HEK293 (cell line): ENCODE measurements at regions not wholly inside any gene's neighbourhood (a gene's known extent, or its start where the extent isn't known, plus 50 kb on each side); places are given as distances from the start of the nearest gene placed in this dataset.

Source experiments
- CTCF ChIA-PET: fragments of 350-600 bp; formaldehyde crosslinking; extraction: SDS; loops from one replicate; lab custom pipeline; 2021; ENCODE audit warnings: antibody characterized with exemption; lab: Yijun Ruan, JAX
- POLR2A ChIA-PET: fragments of 300-600 bp; formaldehyde crosslinking; extraction: SDS; loops from one replicate; lab custom pipeline; 2020; ENCODE audit warnings: antibody characterized with exemption, inconsistent platforms; lab: Yijun Ruan, JAX
- H3K27ac ChIP-seq: fragments of 200-500 bp; sonication (Bioruptor generic); 2 replicates; pipeline ENCODE4 v1.5.1; 2014; ENCODE audit warnings: low read depth, low read length, control low read depth, inconsistent platforms; ENCODE audit errors: extremely low read depth
- H3K36me3 ChIP-seq, 2 experiments: fragments of 200-500 bp in 1 of 2; sonication (Bioruptor generic) in 1 of 2; 1 replicate in 1 of 2; 2 replicates in 1 of 2; pipeline ENCODE4 v1.5.1; 2014 to 2017; ENCODE audit warnings: inconsistent platforms in 2 of 2, low read length in 2 of 2; ENCODE audit not compliant: control insufficient read depth in 2 of 2, insufficient read depth in 1 of 2
- H3K4me1 ChIP-seq: fragments of 200-500 bp; sonication (Bioruptor generic); 2 replicates; pipeline ENCODE4 v1.5.1; 2014; ENCODE audit warnings: mild to moderate bottlenecking, low read length, inconsistent platforms; ENCODE audit not compliant: control insufficient read depth, insufficient read depth
- H3K4me3 ChIP-seq: 2 replicates; pipeline ENCODE4 v1.5.1; 2011; ENCODE audit warnings: low read depth, mild to moderate bottlenecking, control low read depth, low read length, moderate library complexity
- H3K9me3 ChIP-seq: fragments of 200-500 bp; sonication (Bioruptor generic); 2 replicates; pipeline ENCODE4 v1.5.1; 2014; ENCODE audit warnings: low read depth, low read length, inconsistent platforms; ENCODE audit not compliant: control insufficient read depth, insufficient read depth
- BCL11B ChIP-seq: fragments of 450-650 bp; formaldehyde crosslinking; IDR thresholded peaks from 2 replicates; pipeline ENCODE4 v1.5.1; 2016; ENCODE audit warnings: low read depth, missing biosample characterization, missing genetic modification characterization
- ELK4 ChIP-seq: IDR thresholded peaks from 2 replicates; pipeline ENCODE4 v1.6.1; 2011; ENCODE audit warnings: mild to moderate bottlenecking, low read depth, low read length, borderline replicate concordance
- HOXA7 ChIP-seq: sonication (generic); formaldehyde crosslinking; IDR thresholded peaks from 2 replicates; pipeline ENCODE4 v1.8.1; 2022; ENCODE audit warnings: missing genetic modification reagents, borderline replicate concordance
- HOXD13 ChIP-seq: sonication (generic); formaldehyde crosslinking; IDR thresholded peaks from 2 replicates; pipeline ENCODE4 v1.8.0; 2022; ENCODE audit warnings: missing genetic modification reagents, borderline replicate concordance
- SETDB1 ChIP-seq: IDR thresholded peaks from one replicate; pipeline ENCODE4 v1.6.1; 2017; ENCODE audit warnings: mild to moderate bottlenecking, low read length, moderate library complexity, mixed read lengths; ENCODE audit not compliant: insufficient read length
- ZFP37 ChIP-seq: fragments of 450-650 bp; formaldehyde crosslinking; IDR thresholded peaks from 2 replicates; pipeline ENCODE4 v1.5.1; 2016; ENCODE audit warnings: missing biosample characterization, missing genetic modification characterization
- ZFP69B ChIP-seq: fragments of 450-650 bp; formaldehyde crosslinking; IDR thresholded peaks from 2 replicates; pipeline ENCODE4 v1.5.1; 2016; ENCODE audit warnings: missing biosample characterization, missing genetic modification characterization
- ZIC2 ChIP-seq: fragments of 450-650 bp; formaldehyde crosslinking; IDR thresholded peaks from 2 replicates; pipeline ENCODE4 v1.5.1; 2016; ENCODE audit warnings: missing biosample characterization, missing genetic modification characterization
- ZNF132 ChIP-seq: fragments of 450-650 bp; formaldehyde crosslinking; IDR thresholded peaks from 2 replicates; pipeline ENCODE4 v1.5.1; 2017; ENCODE audit warnings: missing biosample characterization, missing genetic modification characterization, borderline replicate concordance
- ZNF16 ChIP-seq: fragments of 450-650 bp; formaldehyde crosslinking; IDR thresholded peaks from 2 replicates; pipeline ENCODE4 v1.5.1; 2016; ENCODE audit warnings: low read depth, missing biosample characterization, missing genetic modification characterization
- ZNF175 ChIP-seq: fragments of 450-650 bp; formaldehyde crosslinking; IDR thresholded peaks from 2 replicates; pipeline ENCODE4 v1.5.1; 2016; ENCODE audit warnings: missing biosample characterization, missing genetic modification characterization
- ZNF274 ChIP-seq, 2 experiments: fragments of 200-500 bp in 1 of 2; fragments of 450-650 bp in 1 of 2; sonication (Bioruptor generic) in 1 of 2; formaldehyde crosslinking in 1 of 2; IDR thresholded peaks; 2 replicates each; pipeline versions ENCODE4 v1.5.1 to v1.6.1; 2014 to 2016; ENCODE audit warnings: borderline replicate concordance in 1 of 2, inconsistent platforms in 1 of 2, low read length in 1 of 2, missing biosample characterization in 1 of 2, missing genetic modification characterization in 1 of 2
- ZNF292 ChIP-seq: fragments of 450-650 bp; formaldehyde crosslinking; IDR thresholded peaks from 2 replicates; pipeline ENCODE4 v1.5.1; 2016; ENCODE audit warnings: low read depth, missing biosample characterization, missing genetic modification characterization, borderline replicate concordance
- ZNF366 ChIP-seq: fragments of 450-650 bp; formaldehyde crosslinking; conservative IDR thresholded peaks from 2 replicates; pipeline ENCODE4 v1.5.1; 2016; ENCODE audit warnings: missing biosample characterization, missing genetic modification characterization
- ZNF514 ChIP-seq: fragments of 450-650 bp; formaldehyde crosslinking; IDR thresholded peaks from 2 replicates; pipeline ENCODE4 v1.5.1; 2016; ENCODE audit warnings: missing biosample characterization, missing genetic modification characterization
- ZNF610 ChIP-seq: fragments of 450-650 bp; formaldehyde crosslinking; IDR thresholded peaks from 2 replicates; pipeline ENCODE4 v1.5.1; 2016; ENCODE audit warnings: missing biosample characterization, missing genetic modification characterization, borderline replicate concordance
- ZNF621 ChIP-seq: fragments of 450-650 bp; formaldehyde crosslinking; IDR thresholded peaks from 2 replicates; pipeline ENCODE4 v1.5.1; 2017; ENCODE audit warnings: missing biosample characterization, missing genetic modification characterization
- ZNF664 ChIP-seq: fragments of 450-650 bp; formaldehyde crosslinking; IDR thresholded peaks from 2 replicates; pipeline ENCODE4 v1.5.1; 2016; ENCODE audit warnings: missing biosample characterization, missing genetic modification characterization
- ZNF704 ChIP-seq: fragments of 450-650 bp; formaldehyde crosslinking; IDR thresholded peaks from 2 replicates; pipeline ENCODE4 v1.5.1; 2016; ENCODE audit warnings: missing biosample characterization, missing genetic modification characterization
- ZNF747 ChIP-seq: fragments of 450-650 bp; formaldehyde crosslinking; IDR thresholded peaks from 2 replicates; pipeline ENCODE4 v1.5.1; 2016; ENCODE audit warnings: missing biosample characterization, missing genetic modification characterization
- ZNF792 ChIP-seq: fragments of 450-650 bp; formaldehyde crosslinking; IDR thresholded peaks from 2 replicates; pipeline ENCODE4 v1.5.1; 2016; ENCODE audit warnings: missing biosample characterization, missing genetic modification characterization
- TF ChIP-seq, protein P1 (sequence below): fragments of 450-650 bp; formaldehyde crosslinking; IDR thresholded peaks from 2 replicates; pipeline ENCODE4 v1.5.1; 2017; ENCODE audit warnings: missing biosample characterization, missing genetic modification characterization
- TF ChIP-seq, protein P2 (sequence below): fragments of 450-650 bp; formaldehyde crosslinking; IDR thresholded peaks from 2 replicates; pipeline ENCODE4; 2016; ENCODE audit warnings: missing biosample characterization, missing genetic modification characterization

- CTCF ChIA-PET = interaction anchor here (1.3 kb wide), 1 partner anchor 15 kb away, joined by 4 read pairs; no protein-coding TSS in a partner anchor
- Histone ChIP-seq H3K4me3 (no peak overlapping the region), H3K9me3 (no peaks in the 10 kb centered on the region), H3K27ac (no peak overlapping the region), H3K36me3 (no peaks in the 10 kb centered on the region), H3K4me1 (no peaks in the 10 kb centered on the region)
- TF ChIP-seq ELK4 (no peak), ZNF514 (tag by site-specific recombination) (no peak), ZNF664 (tag by site-specific recombination) (no peak), ZNF621 (no peak)
- POLR2A ChIA-PET = no interaction called here
These were observed 507.4 kb upstream of the PKDCC start for GRCh38 chr2:41540272-41540998.

DNA sequence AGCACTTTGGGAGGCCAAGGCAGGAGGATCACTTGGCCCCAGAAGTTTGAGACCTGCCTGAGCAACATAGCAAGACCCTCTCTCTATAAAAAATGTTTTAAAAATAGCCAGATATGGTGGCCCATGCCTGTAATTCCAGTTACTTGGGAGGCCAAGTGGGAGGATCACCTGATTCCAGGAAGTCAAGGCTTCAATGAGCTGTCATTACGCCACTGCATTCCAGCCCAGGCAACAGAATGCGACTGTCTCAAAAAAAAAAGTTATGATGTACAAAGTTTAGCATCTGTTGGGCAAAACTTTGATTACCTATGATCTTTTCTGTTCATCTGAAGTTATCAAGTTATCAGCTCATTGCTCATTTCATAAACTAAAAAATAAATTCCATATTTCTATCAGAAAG is 504.1 kb upstream of the PKDCC start:
- Histone ChIP-seq H3K27ac (no peak overlapping the region), H3K36me3 (no peaks in the 10 kb centered on the region), H3K4me3 (no peak overlapping the region), H3K4me1 (no peaks in the 10 kb centered on the region), H3K9me3 (no peaks in the 10 kb centered on the region)
- ChIA-PET POLR2A (no interaction called here), CTCF (interaction anchor here (0.6 kb wide), 2 partner anchors 70 to 1879 kb away, joined by 3 read pairs; no protein-coding TSS in a partner anchor)
- TF ChIP-seq ZNF175 (no peak), ZNF16 (tag by site-specific recombination) (no peak), ZNF366 (no peak), ZNF132 (no peak), ZIC2 (tag by site-specific recombination) (no peak), HOXA7 (no peak), ZNF610 (tag by site-specific recombination) (no peak), ZNF292 (tag by site-specific recombination) (no peak), ZNF792 (no peak), BCL11B (tag by site-specific recombination) (no peak), ZNF664 (tag by site-specific recombination) (no peak), ZFP69B (tag by site-specific recombination) (no peak), ZNF704 (tag by site-specific recombination) (no peak), ZFP37 (tag by site-specific recombination) (no peak), SETDB1 (no peak), ZNF747 (no peak), ZNF274 (IDR thresholded peaks at IDR 0.05; ENCODE audit: low read length) (no peak), ZNF274 (tag by site-specific recombination; IDR thresholded peaks at IDR 0.05; ENCODE audit: borderline replicate concordance) (no peak), HOXD13 (CRISPR knock-in tag) (no peak)
- TF ChIP-seq, protein P1, sequence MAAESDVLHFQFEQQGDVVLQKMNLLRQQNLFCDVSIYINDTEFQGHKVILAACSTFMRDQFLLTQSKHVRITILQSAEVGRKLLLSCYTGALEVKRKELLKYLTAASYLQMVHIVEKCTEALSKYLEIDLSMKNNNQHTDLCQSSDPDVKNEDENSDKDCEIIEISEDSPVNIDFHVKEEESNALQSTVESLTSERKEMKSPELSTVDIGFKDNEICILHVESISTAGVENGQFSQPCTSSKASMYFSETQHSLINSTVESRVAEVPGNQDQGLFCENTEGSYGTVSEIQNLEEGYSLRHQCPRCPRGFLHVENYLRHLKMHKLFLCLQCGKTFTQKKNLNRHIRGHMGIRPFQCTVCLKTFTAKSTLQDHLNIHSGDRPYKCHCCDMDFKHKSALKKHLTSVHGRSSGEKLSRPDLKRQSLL = no peak
- TF ChIP-seq, protein P2, sequence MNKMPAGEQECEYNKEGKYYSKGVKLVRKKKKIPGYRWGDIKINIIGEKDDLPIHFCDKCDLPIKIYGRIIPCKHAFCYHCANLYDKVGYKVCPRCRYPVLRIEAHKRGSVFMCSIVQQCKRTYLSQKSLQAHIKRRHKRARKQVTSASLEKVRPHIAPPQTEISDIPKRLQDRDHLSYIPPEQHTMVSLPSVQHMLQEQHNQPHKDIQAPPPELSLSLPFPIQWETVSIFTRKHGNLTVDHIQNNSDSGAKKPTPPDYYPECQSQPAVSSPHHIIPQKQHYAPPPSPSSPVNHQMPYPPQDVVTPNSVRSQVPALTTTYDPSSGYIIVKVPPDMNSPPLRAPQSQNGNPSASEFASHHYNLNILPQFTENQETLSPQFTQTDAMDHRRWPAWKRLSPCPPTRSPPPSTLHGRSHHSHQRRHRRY (tag by site-specific recombination) = no peak
